HG02571 (cell line): ENCODE measurements at regions not wholly inside any gene's neighbourhood (a gene's known extent, or its start where the extent isn't known, plus 50 kb on each side); places are given as distances from the start of the nearest gene placed in this dataset.
"Not testable (repeated sequence)": the region's sequence is repeated elsewhere in the genome, so short reads cannot be mapped to it uniquely, and the experiment has no call there.

ENCODE experiments used
- ATAC-seq: cut with Tn5 transposase; IDR thresholded peaks from one replicate; pipeline ENCODE4 v1.9.1; 2021; ENCODE audit warnings: mild to moderate bottlenecking, moderate library complexity; ENCODE audit not compliant: unreplicated experiment

GRCh38 chr11:28842716-28843115 lies 734.5 kb downstream of the METTL15 start:
- no peak for ATAC-seq

- no peak for ATAC-seq
Measured at GRCh38 chr11:28838741-28839140, 730.6 kb downstream of the METTL15 start.

- no peak for ATAC-seq
Measured at GRCh38 chr11:28837599-28837998, 729.4 kb downstream of the METTL15 start.

GRCh38 chr11:28836285-28837081 lies 728.3 kb downstream of the METTL15 start:
- ATAC-seq: no peak

- no peak for ATAC-seq
Measured at GRCh38 chr11:28835790-28836189, 727.6 kb downstream of the METTL15 start.

GRCh38 chr11:28835317-28835716 lies 727.1 kb downstream of the METTL15 start:
- no peak for ATAC-seq

- no peak for ATAC-seq
Measured at GRCh38 chr11:28834877-28835276, 726.7 kb downstream of the METTL15 start.

- ATAC-seq: no peak
Measured at GRCh38 chr11:28833670-28834069, 725.5 kb downstream of the METTL15 start.

GRCh38 chr11:28833169-28833568 lies 725.0 kb downstream of the METTL15 start:
- ATAC-seq: no peak

- no peak for ATAC-seq
Measured at GRCh38 chr11:28826807-28827206, 718.6 kb downstream of the METTL15 start.

GRCh38 chr11:28822576-28822975 lies 714.4 kb downstream of the METTL15 start:
- ATAC-seq: no peak

- ATAC-seq: no peak
Measured at GRCh38 chr11:28820296-28820989, 712.3 kb downstream of the METTL15 start.

- no peak for ATAC-seq
Measured at GRCh38 chr11:28819741-28820140, 711.6 kb downstream of the METTL15 start.

- ATAC-seq: no peak
Measured at GRCh38 chr11:28815110-28815509, 706.9 kb downstream of the METTL15 start.

- ATAC-seq: no peak
Measured at GRCh38 chr11:28808771-28809170, 700.6 kb downstream of the METTL15 start.

GRCh38 chr11:28799316-28799715 lies 691.1 kb downstream of the METTL15 start:
- ATAC-seq: no peak

GRCh38 chr11:28798286-28798685 lies 690.1 kb downstream of the METTL15 start:
- ATAC-seq: no peak

- no peak for ATAC-seq
Measured at GRCh38 chr11:28797536-28797935, 689.3 kb downstream of the METTL15 start.

- ATAC-seq: no peak
Measured at GRCh38 chr11:28794405-28794804, 686.2 kb downstream of the METTL15 start.

GRCh38 chr11:28793282-28793738 lies 685.1 kb downstream of the METTL15 start:
- ATAC-seq: no peak

GRCh38 chr11:28792856-28793255 lies 684.7 kb downstream of the METTL15 start:
- ATAC-seq: no peak

GRCh38 chr11:28787897-28788296 lies 679.7 kb downstream of the METTL15 start:
- not testable (repeated sequence) for ATAC-seq
